ENCODE measurements at regions not wholly inside any gene's neighbourhood (a gene's known extent, or its start where the extent isn't known, plus 50 kb on each side); places are given as distances from the start of the nearest gene placed in this dataset.

GRCh38 chr12:20055856-20056255 lies 312.5 kb upstream of the PDE3A start:
- no peak overlapping the region for H3K18ac ChIP-seq (ENCODE audit: low read length)
- no peaks in the 10 kb centered on the region for H3K9me3 ChIP-seq (ENCODE audit: insufficient read depth, low read depth, low read length)
- H3K9ac ChIP-seq (ENCODE audit: low read length), result no peak overlapping the region
- H2BK120ac ChIP-seq (ENCODE audit: insufficient read depth, low read length, poor library complexity), result no peak overlapping the region
- H3K23ac ChIP-seq (ENCODE audit: low read length), result no peak overlapping the region
- H3K79me1 ChIP-seq (ENCODE audit: low read length), result no peaks in the 10 kb centered on the region
- H3K14ac ChIP-seq (ENCODE audit: low read length), result no peak overlapping the region
- no peak overlapping the region for H4K8ac ChIP-seq (ENCODE audit: low read depth, low read length)
- no peaks in the 10 kb centered on the region for H3K36me3 ChIP-seq (ENCODE audit: control insufficient read depth in 1 of 2, insufficient read depth in 2 of 2, low read length in 2 of 2)
- DNase-seq, result no peak
- no peak overlapping the region for H4K91ac ChIP-seq (ENCODE audit: low read depth, low read length)
- H3K79me2 ChIP-seq (ENCODE audit: control insufficient read depth, insufficient read depth, low read length, poor library complexity), result no peaks in the 10 kb centered on the region
- no peak overlapping the region for H3K4me2 ChIP-seq (ENCODE audit: low read length)
- H3K4me3 ChIP-seq (ENCODE audit: low read depth, low read length), result no peak overlapping the region
- no peak overlapping the region for H2BK12ac ChIP-seq (ENCODE audit: low read length)
- no peaks in the 10 kb centered on the region for H3K4me1 ChIP-seq (ENCODE audit: control insufficient read depth in 1 of 2, insufficient read depth in 2 of 2, low read length in 2 of 2)
- H2BK5ac ChIP-seq (ENCODE audit: low read depth, low read length, poor library complexity), result no peak overlapping the region
- WGBS (ENCODE audit: extremely low coverage, insufficient coverage, insufficient read length), result no CpG with 5 or more reads among the region's 3 CpGs
- H3K27me3 ChIP-seq (ENCODE audit: insufficient read depth, low read length), result no peaks in the 10 kb centered on the region
- no peak overlapping the region for H4K12ac ChIP-seq (ENCODE audit: low read depth, low read length)
- H3K27ac ChIP-seq (ENCODE audit: low read depth, low read length), result no peak overlapping the region
- no peak overlapping the region for H2AK5ac ChIP-seq (ENCODE audit: low read length)
- H2AFZ ChIP-seq (ENCODE audit: insufficient read depth, low read length, poor library complexity), result no peak overlapping the region
- H3K4ac ChIP-seq (ENCODE audit: low read depth, low read length), result no peak overlapping the region

- Histone ChIP-seq H3K4me2 (ENCODE audit: low read length) (no peak overlapping the region), H3K9ac (ENCODE audit: low read length) (no peak overlapping the region), H3K27me3 (ENCODE audit: insufficient read depth, low read length) (no peaks in the 10 kb centered on the region), H3K4ac (ENCODE audit: low read depth, low read length) (no peak overlapping the region), H4K12ac (ENCODE audit: low read depth, low read length) (no peak overlapping the region), H3K4me1 (ENCODE audit: control insufficient read depth in 1 of 2, insufficient read depth in 2 of 2, low read length in 2 of 2) (no peaks in the 10 kb centered on the region), H3K27ac (ENCODE audit: low read depth, low read length) (no peak overlapping the region), H2AK5ac (ENCODE audit: low read length) (no peak overlapping the region), H3K79me2 (ENCODE audit: control insufficient read depth, insufficient read depth, low read length, poor library complexity) (no peaks in the 10 kb centered on the region), H3K23ac (ENCODE audit: low read length) (no peak overlapping the region), H2AFZ (ENCODE audit: insufficient read depth, low read length, poor library complexity) (no peak overlapping the region), H3K36me3 (ENCODE audit: control insufficient read depth in 1 of 2, insufficient read depth in 2 of 2, low read length in 2 of 2) (no peaks in the 10 kb centered on the region), H3K4me3 (ENCODE audit: low read depth, low read length) (no peak overlapping the region), H3K79me1 (ENCODE audit: low read length) (no peaks in the 10 kb centered on the region), H4K91ac (ENCODE audit: low read depth, low read length) (no peak overlapping the region), H3K14ac (ENCODE audit: low read length) (no peak overlapping the region), H2BK120ac (ENCODE audit: insufficient read depth, low read length, poor library complexity) (no peak overlapping the region), H3K9me3 (ENCODE audit: insufficient read depth, low read depth, low read length) (no peaks in the 10 kb centered on the region), H4K8ac (ENCODE audit: low read depth, low read length) (no peak overlapping the region), H2BK12ac (ENCODE audit: low read length) (no peak overlapping the region), H3K18ac (ENCODE audit: low read length) (no peak overlapping the region), H2BK5ac (ENCODE audit: low read depth, low read length, poor library complexity) (no peak overlapping the region)
- 75% methylated on average over 4 of the region's 5 CpGs for WGBS (ENCODE audit: extremely low coverage, insufficient coverage, insufficient read length)
- no peak for DNase-seq
These were observed 310.9 kb upstream of the PDE3A start for GRCh38 chr12:20057398-20057797.

- Histone ChIP-seq H3K79me2 (ENCODE audit: control insufficient read depth, insufficient read depth, low read length, poor library complexity) (no peaks in the 10 kb centered on the region), H2BK5ac (ENCODE audit: low read depth, low read length, poor library complexity) (no peak overlapping the region), H3K14ac (ENCODE audit: low read length) (no peak overlapping the region), H3K9ac (ENCODE audit: low read length) (no peak overlapping the region), H4K91ac (ENCODE audit: low read depth, low read length) (no peak overlapping the region), H3K27me3 (ENCODE audit: insufficient read depth, low read length) (no peaks in the 10 kb centered on the region), H3K18ac (ENCODE audit: low read length) (no peak overlapping the region), H2BK120ac (ENCODE audit: insufficient read depth, low read length, poor library complexity) (no peak overlapping the region), H3K4ac (ENCODE audit: low read depth, low read length) (no peak overlapping the region), H3K79me1 (ENCODE audit: low read length) (no peaks in the 10 kb centered on the region), H3K36me3 (ENCODE audit: control insufficient read depth in 1 of 2, insufficient read depth in 2 of 2, low read length in 2 of 2) (no peaks in the 10 kb centered on the region), H3K23ac (ENCODE audit: low read length) (no peak overlapping the region), H4K8ac (ENCODE audit: low read depth, low read length) (no peak overlapping the region), H2AK5ac (ENCODE audit: low read length) (no peak overlapping the region), H3K9me3 (ENCODE audit: insufficient read depth, low read depth, low read length) (no peaks in the 10 kb centered on the region), H4K12ac (ENCODE audit: low read depth, low read length) (no peak overlapping the region), H3K27ac (ENCODE audit: low read depth, low read length) (no peak overlapping the region), H2AFZ (ENCODE audit: insufficient read depth, low read length, poor library complexity) (no peak overlapping the region), H3K4me1 (ENCODE audit: control insufficient read depth in 1 of 2, insufficient read depth in 2 of 2, low read length in 2 of 2) (no peaks in the 10 kb centered on the region), H2BK12ac (ENCODE audit: low read length) (no peak overlapping the region), H3K4me2 (ENCODE audit: low read length) (no peak overlapping the region), H3K4me3 (ENCODE audit: low read depth, low read length) (no peak overlapping the region)
- no peak for DNase-seq
- no CpG with 5 or more reads among the region's 6 CpGs for WGBS (ENCODE audit: extremely low coverage, insufficient coverage, insufficient read length)
These were observed 305.2 kb upstream of the PDE3A start for GRCh38 chr12:20063116-20063515.

GRCh38 chr12:20077618-20078017 lies 290.7 kb upstream of the PDE3A start:
- no peak overlapping the region for H4K12ac ChIP-seq (ENCODE audit: low read depth, low read length)
- no peaks in the 10 kb centered on the region for H3K79me2 ChIP-seq (ENCODE audit: control insufficient read depth, insufficient read depth, low read length, poor library complexity)
- H3K4me2 ChIP-seq (ENCODE audit: low read length), result peak overlapping the region; percentile 9
- no peak overlapping the region for H3K9ac ChIP-seq (ENCODE audit: low read length)
- H3K4ac ChIP-seq (ENCODE audit: low read depth, low read length), result no peak overlapping the region
- no peak overlapping the region for H3K14ac ChIP-seq (ENCODE audit: low read length)
- no peak overlapping the region for H2BK12ac ChIP-seq (ENCODE audit: low read length)
- H2AK5ac ChIP-seq (ENCODE audit: low read length), result no peak overlapping the region
- H3K79me1 ChIP-seq (ENCODE audit: low read length), result peaks cover 7% of the 10 kb centered on the region
- H3K36me3 ChIP-seq (ENCODE audit: control insufficient read depth in 1 of 2, insufficient read depth in 2 of 2, low read length in 2 of 2), result no peaks in the 10 kb centered on the region
- H2BK120ac ChIP-seq (ENCODE audit: insufficient read depth, low read length, poor library complexity), result peak overlapping the region; percentile 10
- H3K9me3 ChIP-seq (ENCODE audit: insufficient read depth, low read depth, low read length), result peaks cover 2% of the 10 kb centered on the region
- H3K18ac ChIP-seq (ENCODE audit: low read length), result no peak overlapping the region
- H3K4me1 ChIP-seq (ENCODE audit: control insufficient read depth in 1 of 2, insufficient read depth in 2 of 2, low read length in 2 of 2), result peaks cover 0 to 1% of the 10 kb centered on the region in 2 experiments
- H2AFZ ChIP-seq (ENCODE audit: insufficient read depth, low read length, poor library complexity), result no peak overlapping the region
- no peak overlapping the region for H3K23ac ChIP-seq (ENCODE audit: low read length)
- H3K27me3 ChIP-seq (ENCODE audit: insufficient read depth, low read length), result no peaks in the 10 kb centered on the region
- H2BK5ac ChIP-seq (ENCODE audit: low read depth, low read length, poor library complexity), result no peak overlapping the region
- no peak overlapping the region for H4K91ac ChIP-seq (ENCODE audit: low read depth, low read length)
- no peak for DNase-seq
- H3K4me3 ChIP-seq (ENCODE audit: low read depth, low read length), result no peak overlapping the region
- peak overlapping the region; percentile 13 for H4K8ac ChIP-seq (ENCODE audit: low read depth, low read length)
- peak overlapping the region; percentile 87 for H3K27ac ChIP-seq (ENCODE audit: low read depth, low read length)
- no CpG with 5 or more reads among the region's 3 CpGs for WGBS (ENCODE audit: extremely low coverage, insufficient coverage, insufficient read length)
